ENCODE measurements at regions not wholly inside any gene's neighbourhood (a gene's known extent, or its start where the extent isn't known, plus 50 kb on each side); places are given as distances from the start of the nearest gene placed in this dataset.
"Not testable (repeated sequence)": the region's sequence is repeated elsewhere in the genome, so short reads cannot be mapped to it uniquely, and the experiment has no call there.

- not testable (repeated sequence) for TF ChIP-seq CTCF (IDR thresholded peaks at IDR 0.05; ENCODE audit: low read depth, low read length); EZH2phosphoT487 (IDR thresholded peaks at IDR 0.05; ENCODE audit: low read depth)
Measured at GRCh38 chr17:16838795-16839194, 133.1 kb downstream of the TNFRSF13B start.

Data from OCI-LY3 (cell line).